ENCODE measurements at regions not wholly inside any gene's neighbourhood (a gene's known extent, or its start where the extent isn't known, plus 50 kb on each side); places are given as distances from the start of the nearest gene placed in this dataset.

- intact Hi-C loops (cut with DNase I), result no loop called here
- Histone ChIP-seq H3K4me3 (ENCODE audit: low read length in 3 of 3) (no peak overlapping the region), H3K27ac (ENCODE audit: low read depth in 2 of 2, low read length in 2 of 2) (no peak overlapping the region), H3K4me1 (ENCODE audit: control insufficient read depth in 2 of 3, insufficient read depth in 2 of 3, low read depth in 1 of 3, low read length in 3 of 3) (no peaks in the 10 kb centered on the region), H3K9me3 (ENCODE audit: control insufficient read depth in 2 of 3, insufficient read depth in 1 of 3, low read length in 3 of 3) (no peaks in the 10 kb centered on the region), H3K36me3 (ENCODE audit: control insufficient read depth in 2 of 3, insufficient read depth in 3 of 3, low read length in 3 of 3) (no peaks in the 10 kb centered on the region), H3K27me3 (ENCODE audit: control insufficient read depth, insufficient read depth, low read length) (no peaks in the 10 kb centered on the region), H3K9ac (ENCODE audit: low read length in 3 of 3) (no peak overlapping the region)
- FAIRE-seq, result no peak
- TF ChIP-seq CTCF (IDR thresholded peaks at IDR 0.05; ENCODE audit: borderline replicate concordance, extremely low read depth, insufficient read depth), result no peak
- no peak for DNase-seq
Observed at GRCh38 chr10:90588222-90588621, 269.6 kb downstream of the HTR7 start.

- FAIRE-seq (no peak), DNase-seq (peak in 1 of 5 donors; percentile 25)
- TF ChIP-seq CTCF (IDR thresholded peaks at IDR 0.05; ENCODE audit: borderline replicate concordance, extremely low read depth, insufficient read depth), result no peak
- H3K9me3 ChIP-seq (ENCODE audit: control insufficient read depth in 2 of 3, insufficient read depth in 1 of 3, low read length in 3 of 3), result no peaks in the 10 kb centered on the region
- H3K36me3 ChIP-seq (ENCODE audit: control insufficient read depth in 2 of 3, insufficient read depth in 3 of 3, low read length in 3 of 3), result no peaks in the 10 kb centered on the region
- H3K27me3 ChIP-seq (ENCODE audit: control insufficient read depth, insufficient read depth, low read length), result no peaks in the 10 kb centered on the region
- intact Hi-C loops (cut with DNase I), result no loop called here
- no peak overlapping the region for H3K4me3 ChIP-seq (ENCODE audit: low read length in 3 of 3)
- no peaks in the 10 kb centered on the region for H3K4me1 ChIP-seq (ENCODE audit: control insufficient read depth in 2 of 3, insufficient read depth in 2 of 3, low read depth in 1 of 3, low read length in 3 of 3)
- H3K27ac ChIP-seq (ENCODE audit: low read depth in 2 of 2, low read length in 2 of 2), result no peak overlapping the region
- no peak overlapping the region for H3K9ac ChIP-seq (ENCODE audit: low read length in 3 of 3)
Observed at GRCh38 chr10:90589825-90590224, 268.0 kb downstream of the HTR7 start.

GRCh38 chr10:90591629-90592028, 266.2 kb downstream of the HTR7 start:
- Histone ChIP-seq H3K27me3 (ENCODE audit: control insufficient read depth, insufficient read depth, low read length) (no peaks in the 10 kb centered on the region), H3K9ac (ENCODE audit: low read length in 3 of 3) (no peak overlapping the region), H3K4me1 (ENCODE audit: control insufficient read depth in 2 of 3, insufficient read depth in 2 of 3, low read depth in 1 of 3, low read length in 3 of 3) (no peaks in the 10 kb centered on the region), H3K36me3 (ENCODE audit: control insufficient read depth in 2 of 3, insufficient read depth in 3 of 3, low read length in 3 of 3) (no peaks in the 10 kb centered on the region), H3K4me3 (ENCODE audit: low read length in 3 of 3) (no peak overlapping the region), H3K27ac (ENCODE audit: low read depth in 2 of 2, low read length in 2 of 2) (no peak overlapping the region), H3K9me3 (ENCODE audit: control insufficient read depth in 2 of 3, insufficient read depth in 1 of 3, low read length in 3 of 3) (no peaks in the 10 kb centered on the region)
- no peak for TF ChIP-seq CTCF (IDR thresholded peaks at IDR 0.05; ENCODE audit: borderline replicate concordance, extremely low read depth, insufficient read depth)
- no peak for DNase-seq
- intact Hi-C loops (cut with DNase I), result no loop called here
- FAIRE-seq, result no peak

DNA sequence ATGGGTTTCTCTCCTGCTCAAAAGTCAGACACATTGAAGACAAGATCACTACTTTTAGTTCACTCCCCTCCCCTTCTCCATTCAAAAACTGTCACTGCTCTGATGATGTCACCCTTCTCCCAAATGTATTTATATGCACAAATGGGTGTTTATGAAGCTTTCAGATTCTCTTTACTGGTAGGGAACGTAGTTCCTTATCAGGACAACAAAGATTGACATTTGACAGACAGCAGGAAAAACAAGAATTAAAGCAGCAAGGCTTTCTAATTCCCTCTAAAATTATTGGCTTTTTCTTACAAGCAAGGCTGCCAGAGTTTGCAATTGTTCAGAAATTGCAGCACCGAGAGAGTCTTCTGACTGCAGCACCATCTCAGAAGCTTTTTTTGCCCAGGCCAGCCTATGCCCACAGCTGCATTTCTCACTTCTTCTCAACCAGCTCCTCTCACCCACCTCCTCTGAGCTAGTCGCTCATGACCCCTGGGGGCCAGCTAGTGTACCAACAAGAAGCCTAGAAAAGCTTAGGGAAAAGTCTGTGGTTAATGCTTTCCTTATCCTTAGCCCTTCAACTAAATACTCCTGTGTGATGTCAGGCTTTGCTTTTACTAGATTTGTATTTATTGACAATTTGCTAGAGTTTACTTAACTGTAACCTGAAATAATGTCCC, 265.1 kb downstream of the HTR7 start:
- H3K9ac ChIP-seq (ENCODE audit: low read length in 3 of 3), result no peak overlapping the region
- no peak overlapping the region for H3K27ac ChIP-seq (ENCODE audit: low read depth in 2 of 2, low read length in 2 of 2)
- no peak for TF ChIP-seq CTCF (IDR thresholded peaks at IDR 0.05; ENCODE audit: borderline replicate concordance, extremely low read depth, insufficient read depth)
- DNase-seq (peak; percentile 57 to 78 (median 61)), FAIRE-seq (no peak)
- intact Hi-C loops (cut with DNase I), result no loop called here
- H3K36me3 ChIP-seq (ENCODE audit: control insufficient read depth in 2 of 3, insufficient read depth in 3 of 3, low read length in 3 of 3), result no peaks in the 10 kb centered on the region
- H3K4me3 ChIP-seq (ENCODE audit: low read length in 3 of 3), result no peak overlapping the region
- H3K9me3 ChIP-seq (ENCODE audit: control insufficient read depth in 2 of 3, insufficient read depth in 1 of 3, low read length in 3 of 3), result no peaks in the 10 kb centered on the region
- no peaks in the 10 kb centered on the region for H3K4me1 ChIP-seq (ENCODE audit: control insufficient read depth in 2 of 3, insufficient read depth in 2 of 3, low read depth in 1 of 3, low read length in 3 of 3)
- no peaks in the 10 kb centered on the region for H3K27me3 ChIP-seq (ENCODE audit: control insufficient read depth, insufficient read depth, low read length)

Measured in kidney (tissue), 13 donors.